ENCODE measurements at regions not wholly inside any gene's neighbourhood (a gene's known extent, or its start where the extent isn't known, plus 50 kb on each side); places are given as distances from the start of the nearest gene placed in this dataset.
"Not testable (repeated sequence)": the region's sequence is repeated elsewhere in the genome, so short reads cannot be mapped to it uniquely, and the experiment has no call there.

DNA sequence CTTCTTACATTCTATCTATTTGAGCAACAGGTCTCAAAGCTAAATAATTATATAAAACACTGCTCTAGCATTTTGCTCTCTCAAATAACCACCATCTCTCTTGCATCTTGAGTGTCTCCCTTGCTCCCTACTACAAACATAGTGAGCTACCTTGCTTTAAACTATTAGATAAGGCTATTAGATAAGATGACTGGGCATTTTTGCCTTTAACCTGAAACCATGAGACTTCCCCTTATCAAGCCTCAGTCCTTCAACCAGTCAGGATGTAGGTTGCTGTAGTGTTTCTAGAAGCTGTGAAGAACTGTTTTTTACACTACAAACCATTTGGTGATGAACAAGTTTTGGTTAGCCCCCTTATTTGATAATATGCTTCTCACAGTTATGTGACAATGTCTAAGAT is 115.4 kb upstream of the MAP2 start:
- H3K27ac ChIP-seq (ENCODE audit: low read depth in 1 of 2, low read length in 2 of 2): no peak overlapping the region
- intact Hi-C loops (cut with DNase I): no loop called here

DNA sequence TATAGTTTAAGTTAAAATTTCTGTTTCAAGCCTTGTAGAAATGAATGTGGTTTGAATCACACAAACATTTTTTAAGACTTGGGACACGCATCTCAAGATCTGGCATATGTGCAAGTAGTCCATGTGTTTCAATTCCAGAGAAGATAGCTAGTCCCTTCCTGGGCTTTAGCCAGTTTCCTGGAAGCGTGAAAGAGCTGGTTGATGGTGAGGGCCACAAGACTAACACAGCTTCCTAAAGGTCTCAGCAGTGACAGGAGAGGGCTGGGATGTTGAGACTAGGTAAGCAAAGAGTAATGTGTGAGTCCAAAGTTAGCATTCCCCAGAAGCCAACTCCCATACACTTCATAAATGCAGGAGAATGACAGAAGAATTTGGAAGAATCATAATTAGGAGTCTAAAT is 111.9 kb upstream of the MAP2 start:
- no peak overlapping the region for H3K4me3 ChIP-seq (ENCODE audit: low read length in 2 of 2)
- DNase-seq (no peak), ATAC-seq (ENCODE audit: low FRiP score) (no peak)
- H3K27ac ChIP-seq (ENCODE audit: low read depth in 1 of 2, low read length in 2 of 2): no peak overlapping the region
- intact Hi-C loops (cut with DNase I): no loop called here
- H3K27me3 ChIP-seq (ENCODE audit: control insufficient read depth in 1 of 2, insufficient read depth in 2 of 2, low read length in 1 of 2): no peaks in the 10 kb centered on the region
- no peaks in the 10 kb centered on the region for H3K36me3 ChIP-seq (ENCODE audit: control insufficient read depth in 1 of 2, insufficient read depth in 2 of 2, low read length in 1 of 2)
- 42 to 52% methylated on average over 2 of the region's 2 CpGs for WGBS, 2 donors
- H3K4me1 ChIP-seq (ENCODE audit: control insufficient read depth in 1 of 2, insufficient read depth in 2 of 2, low read length in 2 of 2): no peaks in the 10 kb centered on the region
- peaks cover 1% of the 10 kb centered on the region for H3K9me3 ChIP-seq (ENCODE audit: control insufficient read depth, low read length)

More for the DNA sequence above, 115.4 kb upstream of the MAP2 start:
- Histone ChIP-seq H3K27me3 (ENCODE audit: control insufficient read depth in 1 of 2, insufficient read depth in 2 of 2, low read length in 1 of 2) (no peaks in the 10 kb centered on the region), H3K4me3 (ENCODE audit: low read length in 2 of 2) (no peak overlapping the region), H3K4me1 (ENCODE audit: control insufficient read depth in 1 of 2, insufficient read depth in 2 of 2, low read length in 2 of 2) (no peaks in the 10 kb centered on the region), H3K9me3 (ENCODE audit: control insufficient read depth, low read length) (peaks cover 1% of the 10 kb centered on the region), H3K36me3 (ENCODE audit: control insufficient read depth in 1 of 2, insufficient read depth in 2 of 2, low read length in 1 of 2) (no peaks in the 10 kb centered on the region)
- ATAC-seq (ENCODE audit: low FRiP score) (no peak), DNase-seq (no peak)

DNA sequence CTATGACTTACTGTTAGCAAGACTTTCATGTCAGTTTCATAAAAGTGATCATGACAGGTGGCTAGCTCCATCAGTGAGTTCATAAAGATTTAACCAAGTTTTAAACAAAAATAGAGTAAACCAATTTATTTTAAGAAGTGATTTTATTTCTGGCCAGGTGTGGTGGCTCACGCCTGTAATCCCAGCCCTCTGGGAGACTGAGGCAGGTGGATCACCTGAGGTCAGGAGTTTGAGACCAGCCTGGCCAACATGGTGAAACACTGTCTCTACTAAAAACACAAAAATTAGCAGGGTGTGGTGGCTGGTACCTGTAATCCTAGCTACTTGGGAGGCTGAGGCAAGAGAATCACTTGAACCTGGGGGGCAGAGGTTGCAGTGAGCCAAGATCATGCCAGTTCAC is 111.4 kb upstream of the MAP2 start:
- DNase-seq; H3K27me3 ChIP-seq (ENCODE audit: control insufficient read depth in 1 of 2, insufficient read depth in 2 of 2, low read length in 1 of 2); H3K9me3 ChIP-seq (ENCODE audit: control insufficient read depth, low read length); H3K4me1 ChIP-seq (ENCODE audit: control insufficient read depth in 1 of 2, insufficient read depth in 2 of 2, low read length in 2 of 2); intact Hi-C loops (cut with DNase I); ATAC-seq (ENCODE audit: low FRiP score); H3K27ac ChIP-seq (ENCODE audit: low read depth in 1 of 2, low read length in 2 of 2); H3K4me3 ChIP-seq (ENCODE audit: low read length in 2 of 2); H3K36me3 ChIP-seq (ENCODE audit: control insufficient read depth in 1 of 2, insufficient read depth in 2 of 2, low read length in 1 of 2): not testable (repeated sequence)
- WGBS, 2 donors: 72 to 85% methylated on average over 1 of the region's 1 CpG

DNA sequence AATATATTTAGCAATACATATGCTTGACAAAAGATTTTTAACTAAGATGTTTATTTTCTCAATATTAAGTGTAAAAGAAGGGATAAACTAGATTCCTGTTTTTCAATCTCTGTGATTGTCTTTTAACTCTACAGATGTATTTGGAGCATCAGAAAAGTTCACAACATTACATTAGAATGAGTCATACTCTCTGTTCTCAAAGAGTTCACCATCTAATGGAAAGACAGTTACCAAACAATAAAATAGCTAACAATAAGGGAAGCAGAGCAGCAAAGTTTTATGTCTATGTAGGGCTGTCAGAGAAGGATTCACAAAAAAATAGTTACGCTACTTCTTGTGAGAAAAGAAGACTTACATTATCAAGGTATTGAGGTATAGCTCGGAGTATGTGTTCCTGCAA is 109.2 kb upstream of the MAP2 start:
- Histone ChIP-seq H3K4me1 (ENCODE audit: control insufficient read depth in 1 of 2, insufficient read depth in 2 of 2, low read length in 2 of 2) (no peaks in the 10 kb centered on the region), H3K9me3 (ENCODE audit: control insufficient read depth, low read length) (peaks cover 1% of the 10 kb centered on the region), H3K27me3 (ENCODE audit: control insufficient read depth in 1 of 2, insufficient read depth in 2 of 2, low read length in 1 of 2) (no peaks in the 10 kb centered on the region), H3K36me3 (ENCODE audit: control insufficient read depth in 1 of 2, insufficient read depth in 2 of 2, low read length in 1 of 2) (no peaks in the 10 kb centered on the region), H3K4me3 (ENCODE audit: low read length in 2 of 2) (no peak overlapping the region), H3K27ac (ENCODE audit: low read depth in 1 of 2, low read length in 2 of 2) (no peak overlapping the region)
- intact Hi-C loops (cut with DNase I): no loop called here
- no peak for DNase-seq
- ATAC-seq (ENCODE audit: low FRiP score): no peak
- WGBS, 2 donors: 89 to 94% methylated on average over 2 of the region's 2 CpGs

DNA sequence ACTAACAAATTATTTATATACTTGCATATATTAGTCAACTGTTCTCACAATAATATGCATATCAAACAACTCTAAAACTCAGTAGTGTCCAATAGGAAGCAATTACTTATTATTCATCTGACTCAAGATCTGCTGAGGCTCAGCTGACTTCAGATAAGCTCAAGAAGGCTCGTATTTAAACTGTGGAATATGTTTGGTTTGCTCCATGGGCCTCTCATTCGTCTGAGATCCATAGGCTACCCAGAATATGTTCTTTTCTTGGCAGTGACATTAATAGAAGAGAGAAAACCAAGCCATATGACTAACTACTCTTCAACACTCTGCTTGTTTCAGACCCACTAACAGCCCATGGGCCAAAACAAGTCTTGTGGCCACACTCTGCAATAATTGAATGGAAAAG is 107.7 kb upstream of the MAP2 start:
- Histone ChIP-seq H3K27ac (ENCODE audit: low read depth in 1 of 2, low read length in 2 of 2) (no peak overlapping the region), H3K27me3 (ENCODE audit: control insufficient read depth in 1 of 2, insufficient read depth in 2 of 2, low read length in 1 of 2) (no peaks in the 10 kb centered on the region), H3K9me3 (ENCODE audit: control insufficient read depth, low read length) (peaks cover 1% of the 10 kb centered on the region), H3K36me3 (ENCODE audit: control insufficient read depth in 1 of 2, insufficient read depth in 2 of 2, low read length in 1 of 2) (no peaks in the 10 kb centered on the region), H3K4me1 (ENCODE audit: control insufficient read depth in 1 of 2, insufficient read depth in 2 of 2, low read length in 2 of 2) (no peaks in the 10 kb centered on the region), H3K4me3 (ENCODE audit: low read length in 2 of 2) (no peak overlapping the region)
- DNase-seq (no peak), ATAC-seq (ENCODE audit: low FRiP score) (no peak)
- WGBS, 2 donors: 10 to 17% methylated on average over 2 of the region's 2 CpGs
- intact Hi-C loops (cut with DNase I): no loop called here

DNA sequence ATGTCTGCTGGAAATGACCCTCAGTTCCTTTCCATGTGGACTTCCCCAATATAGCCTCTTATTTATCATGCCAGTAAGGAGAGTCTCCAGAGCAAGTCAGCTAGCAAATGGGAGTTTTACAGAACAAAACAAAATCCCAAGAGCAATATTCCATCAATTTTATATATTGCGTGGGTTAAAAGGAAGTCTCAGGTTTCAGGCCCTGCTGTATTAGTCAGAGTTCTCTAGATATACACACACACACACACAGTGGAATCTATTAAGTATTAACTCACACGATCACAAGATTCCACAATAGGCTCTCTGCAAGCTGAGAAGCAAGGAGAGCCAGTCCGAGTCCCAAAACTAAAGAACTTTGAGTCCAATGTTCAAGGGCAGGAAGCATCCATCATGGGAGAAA is 102.8 kb upstream of the MAP2 start:
- no peaks in the 10 kb centered on the region for H3K36me3 ChIP-seq (ENCODE audit: control insufficient read depth in 1 of 2, insufficient read depth in 2 of 2, low read length in 1 of 2)
- no peak overlapping the region for H3K4me3 ChIP-seq (ENCODE audit: low read length in 2 of 2)
- no peaks in the 10 kb centered on the region for H3K27me3 ChIP-seq (ENCODE audit: control insufficient read depth in 1 of 2, insufficient read depth in 2 of 2, low read length in 1 of 2)
- intact Hi-C loops (cut with DNase I): no loop called here
- 70 to 72% methylated on average over 3 of the region's 3 CpGs for WGBS, 2 donors
- no peak overlapping the region for H3K27ac ChIP-seq (ENCODE audit: low read depth in 1 of 2, low read length in 2 of 2)
- no peaks in the 10 kb centered on the region for H3K4me1 ChIP-seq (ENCODE audit: control insufficient read depth in 1 of 2, insufficient read depth in 2 of 2, low read length in 2 of 2)
- DNase-seq: no peak
- H3K9me3 ChIP-seq (ENCODE audit: control insufficient read depth, low read length): no peaks in the 10 kb centered on the region
- ATAC-seq (ENCODE audit: low FRiP score): no peak

DNA sequence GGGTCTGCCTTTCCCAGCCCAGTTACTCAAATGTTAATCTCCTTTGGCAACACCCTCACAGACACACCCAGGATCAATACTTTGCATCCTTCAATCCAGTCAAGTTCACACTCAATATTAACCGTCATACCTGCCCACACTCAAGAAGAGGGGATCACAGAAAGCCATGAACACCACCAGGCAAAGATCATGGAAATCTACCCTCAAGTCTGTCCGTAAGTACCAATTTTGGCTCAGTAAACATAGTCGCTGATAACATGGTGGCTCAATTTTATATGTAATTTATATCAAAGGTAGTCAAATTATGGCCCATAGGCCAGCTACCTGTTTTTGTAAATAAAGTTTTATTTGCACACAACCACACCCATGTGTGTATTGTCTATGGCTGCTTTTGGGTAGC is 102.3 kb upstream of the MAP2 start:
- WGBS, 2 donors: 92 to 93% methylated on average over 3 of the region's 3 CpGs
- Histone ChIP-seq H3K4me3 (ENCODE audit: low read length in 2 of 2) (no peak overlapping the region), H3K4me1 (ENCODE audit: control insufficient read depth in 1 of 2, insufficient read depth in 2 of 2, low read length in 2 of 2) (no peaks in the 10 kb centered on the region), H3K9me3 (ENCODE audit: control insufficient read depth, low read length) (no peaks in the 10 kb centered on the region), H3K27ac (ENCODE audit: low read depth in 1 of 2, low read length in 2 of 2) (no peak overlapping the region), H3K27me3 (ENCODE audit: control insufficient read depth in 1 of 2, insufficient read depth in 2 of 2, low read length in 1 of 2) (no peaks in the 10 kb centered on the region), H3K36me3 (ENCODE audit: control insufficient read depth in 1 of 2, insufficient read depth in 2 of 2, low read length in 1 of 2) (no peaks in the 10 kb centered on the region)
- DNase-seq: no peak
- intact Hi-C loops (cut with DNase I): no loop called here
- no peak for ATAC-seq (ENCODE audit: low FRiP score)

DNA sequence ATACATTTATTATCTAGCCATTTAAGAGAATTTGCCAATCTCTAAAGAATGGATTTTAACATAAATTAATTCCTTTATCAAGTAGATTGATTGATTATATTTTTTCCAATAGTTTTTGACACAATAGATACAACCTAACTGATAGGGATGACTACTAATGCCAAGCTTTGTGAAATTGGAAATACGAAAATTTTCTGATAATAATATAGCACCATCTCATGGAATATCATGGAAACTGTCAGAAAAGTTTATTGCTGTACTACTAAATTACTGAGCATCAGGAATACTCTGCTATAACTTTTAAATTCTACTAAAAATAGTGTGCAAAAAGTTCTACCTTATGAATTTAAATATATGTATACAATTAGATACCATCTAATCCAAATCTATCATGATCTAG is 101.8 kb upstream of the MAP2 start:
- no peak for DNase-seq
- Histone ChIP-seq H3K9me3 (ENCODE audit: control insufficient read depth, low read length) (no peaks in the 10 kb centered on the region), H3K27me3 (ENCODE audit: control insufficient read depth in 1 of 2, insufficient read depth in 2 of 2, low read length in 1 of 2) (no peaks in the 10 kb centered on the region), H3K4me1 (ENCODE audit: control insufficient read depth in 1 of 2, insufficient read depth in 2 of 2, low read length in 2 of 2) (no peaks in the 10 kb centered on the region), H3K4me3 (ENCODE audit: low read length in 2 of 2) (no peak overlapping the region), H3K27ac (ENCODE audit: low read depth in 1 of 2, low read length in 2 of 2) (no peak overlapping the region), H3K36me3 (ENCODE audit: control insufficient read depth in 1 of 2, insufficient read depth in 2 of 2, low read length in 1 of 2) (no peaks in the 10 kb centered on the region)
- ATAC-seq (ENCODE audit: low FRiP score): no peak
- intact Hi-C loops (cut with DNase I): no loop called here
- 44 to 60% methylated on average over 1 of the region's 1 CpG for WGBS, 2 donors

DNA sequence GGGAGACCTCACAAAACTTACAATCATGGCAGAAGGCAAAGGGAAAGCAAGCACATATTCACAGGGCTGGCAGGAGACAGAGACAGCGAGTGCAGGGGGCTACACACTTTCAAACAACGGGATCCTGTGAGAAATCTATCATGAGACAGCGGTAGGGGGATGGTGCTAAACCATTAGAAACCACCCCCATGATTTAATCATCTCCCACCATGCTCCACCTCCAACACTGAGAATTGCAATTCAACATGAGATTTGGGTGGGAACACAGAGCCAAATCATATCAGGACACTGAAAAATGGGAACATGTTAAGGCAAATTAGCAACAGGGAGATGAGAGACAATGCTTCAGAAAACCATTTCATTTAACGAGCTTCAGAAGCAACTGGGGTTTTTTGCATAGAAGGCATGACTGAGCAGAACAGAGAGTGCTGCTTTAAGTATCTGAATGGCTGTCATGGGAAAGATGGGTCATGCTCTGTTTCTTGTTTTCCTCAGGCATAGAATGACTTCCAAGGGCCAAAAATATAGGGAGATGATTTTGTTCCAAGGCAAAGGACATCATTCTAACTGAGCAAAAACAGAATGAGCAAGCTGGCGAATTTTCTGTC is 100.8 kb upstream of the MAP2 start:
- Histone ChIP-seq H3K36me3 (ENCODE audit: control insufficient read depth in 1 of 2, insufficient read depth in 2 of 2, low read length in 1 of 2) (no peaks in the 10 kb centered on the region), H3K9me3 (ENCODE audit: control insufficient read depth, low read length) (no peaks in the 10 kb centered on the region), H3K4me1 (ENCODE audit: control insufficient read depth in 1 of 2, insufficient read depth in 2 of 2, low read length in 2 of 2) (no peaks in the 10 kb centered on the region), H3K27me3 (ENCODE audit: control insufficient read depth in 1 of 2, insufficient read depth in 2 of 2, low read length in 1 of 2) (no peaks in the 10 kb centered on the region), H3K27ac (ENCODE audit: low read depth in 1 of 2, low read length in 2 of 2) (no peak overlapping the region), H3K4me3 (ENCODE audit: low read length in 2 of 2) (no peak overlapping the region)
- 69 to 79% methylated on average over 5 of the region's 5 CpGs for WGBS, 2 donors
- no peak for ATAC-seq (ENCODE audit: low FRiP score)
- intact Hi-C loops (cut with DNase I): no loop called here
- DNase-seq: no peak

Data from aorta (tissue), 5 donors.